OCI-LY3 (cell line): ENCODE measurements at regions not wholly inside any gene's neighbourhood (a gene's known extent, or its start where the extent isn't known, plus 50 kb on each side); places are given as distances from the start of the nearest gene placed in this dataset.

Experiments used
- EZH2phosphoT487 ChIP-seq: fragments of 200-600 bp; shearing (Covaris generic); IDR thresholded peaks from 2 replicates; pipeline ENCODE4 v1.6.1; 2018; ENCODE audit warnings: antibody characterized with exemption, mixed run types, low read depth
- TF ChIP-seq, protein P1 (sequence below): fragments of 200-600, 300-600 bp; sonication (generic); IDR thresholded peaks from 2 replicates; pipeline ENCODE4 v1.5.1; 2014; ENCODE audit warnings: antibody characterized with exemption, low read length, low read depth

DNA sequence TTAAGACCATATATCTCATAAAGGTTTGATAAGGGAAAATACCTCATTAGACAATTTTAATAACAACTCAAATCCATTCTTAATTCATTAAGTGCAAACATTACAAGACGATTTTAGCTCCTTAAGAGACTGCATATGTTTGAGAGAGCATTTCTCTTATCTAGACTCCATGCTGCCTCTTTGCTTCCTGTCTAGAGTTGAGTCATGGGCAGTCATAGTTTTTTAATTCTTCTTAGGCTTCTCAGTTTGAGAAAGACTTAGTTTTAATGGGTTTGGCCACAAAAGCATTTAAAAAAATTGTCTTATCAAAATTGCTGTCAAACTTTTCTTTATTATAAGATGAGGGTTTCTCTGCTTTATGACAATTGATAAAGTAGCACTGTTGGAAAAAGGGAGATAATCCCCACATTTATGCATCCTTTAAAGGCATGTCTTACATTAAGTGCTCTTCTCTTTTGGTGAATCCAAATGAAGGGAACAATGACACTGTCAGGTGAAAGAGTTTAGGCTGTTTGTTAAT, 713.4 kb downstream of the PCDH18 start:
- TF ChIP-seq, protein P1, sequence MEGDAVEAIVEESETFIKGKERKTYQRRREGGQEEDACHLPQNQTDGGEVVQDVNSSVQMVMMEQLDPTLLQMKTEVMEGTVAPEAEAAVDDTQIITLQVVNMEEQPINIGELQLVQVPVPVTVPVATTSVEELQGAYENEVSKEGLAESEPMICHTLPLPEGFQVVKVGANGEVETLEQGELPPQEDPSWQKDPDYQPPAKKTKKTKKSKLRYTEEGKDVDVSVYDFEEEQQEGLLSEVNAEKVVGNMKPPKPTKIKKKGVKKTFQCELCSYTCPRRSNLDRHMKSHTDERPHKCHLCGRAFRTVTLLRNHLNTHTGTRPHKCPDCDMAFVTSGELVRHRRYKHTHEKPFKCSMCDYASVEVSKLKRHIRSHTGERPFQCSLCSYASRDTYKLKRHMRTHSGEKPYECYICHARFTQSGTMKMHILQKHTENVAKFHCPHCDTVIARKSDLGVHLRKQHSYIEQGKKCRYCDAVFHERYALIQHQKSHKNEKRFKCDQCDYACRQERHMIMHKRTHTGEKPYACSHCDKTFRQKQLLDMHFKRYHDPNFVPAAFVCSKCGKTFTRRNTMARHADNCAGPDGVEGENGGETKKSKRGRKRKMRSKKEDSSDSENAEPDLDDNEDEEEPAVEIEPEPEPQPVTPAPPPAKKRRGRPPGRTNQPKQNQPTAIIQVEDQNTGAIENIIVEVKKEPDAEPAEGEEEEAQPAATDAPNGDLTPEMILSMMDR: no peak
- TF ChIP-seq EZH2phosphoT487: no peak
